Skeletal muscle tissue (tissue), 3 donors: ENCODE measurements at regions not wholly inside any gene's neighbourhood (a gene's known extent, or its start where the extent isn't known, plus 50 kb on each side); places are given as distances from the start of the nearest gene placed in this dataset.

Experiments used
- H3K27ac ChIP-seq: one replicate; pipeline ENCODE4 v1.7.0; 2013; ENCODE audit warnings: mild to moderate bottlenecking, low read depth, low read length, inconsistent platforms
- H3K27me3 ChIP-seq, 3 donors: one replicate each; pipeline ENCODE4 v1.7.0; 2013; ENCODE audit warnings: low read length in 3 of 3; ENCODE audit not compliant: control insufficient read depth in 3 of 3, insufficient read depth in 3 of 3
- H3K36me3 ChIP-seq, 3 donors: one replicate each; pipeline ENCODE4 v1.7.0; 2013; ENCODE audit warnings: low read length in 3 of 3; ENCODE audit not compliant: control insufficient read depth in 3 of 3, insufficient read depth in 3 of 3
- H3K4me1 ChIP-seq, 3 donors: one replicate each; pipeline ENCODE4 v1.7.0; 2013; ENCODE audit warnings: low read length in 3 of 3, mild to moderate bottlenecking in 3 of 3; ENCODE audit not compliant: control insufficient read depth in 3 of 3, insufficient read depth in 3 of 3
- H3K4me3 ChIP-seq, 3 donors: one replicate each; pipeline ENCODE4 v1.7.0; 2013; ENCODE audit warnings: low read length in 3 of 3
- H3K9ac ChIP-seq, 3 donors: one replicate each; pipeline ENCODE4 v1.7.0; 2013; ENCODE audit warnings: low read length in 3 of 3, mild to moderate bottlenecking in 3 of 3, moderate library complexity in 2 of 3, low read depth in 1 of 3
- H3K9me3 ChIP-seq, 3 donors: one replicate each; pipeline ENCODE4 v1.7.0; 2013; ENCODE audit warnings: low read length in 3 of 3; ENCODE audit not compliant: control insufficient read depth in 3 of 3
- donor health status: Osteomylitis.

DNA sequence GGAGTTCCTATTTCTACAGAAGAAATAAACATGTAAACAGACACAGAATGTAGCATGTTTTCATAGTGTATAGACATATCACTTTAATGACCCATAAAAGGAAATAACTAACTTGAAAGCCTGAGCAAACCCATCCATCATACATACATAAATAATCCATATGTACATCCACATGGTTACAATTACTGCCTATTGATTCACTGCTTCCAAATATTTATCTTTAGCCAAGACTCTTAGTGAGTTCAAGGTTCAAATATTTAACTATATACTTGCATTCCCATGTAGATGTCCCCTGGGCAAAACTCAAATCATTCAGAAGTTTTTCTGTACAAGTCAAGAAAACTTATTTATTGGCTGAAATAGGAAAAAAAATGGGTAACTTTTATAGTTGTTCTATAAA, 95.4 kb downstream of the CCER1 start:
- H3K27ac ChIP-seq: no peak overlapping the region
- H3K36me3 ChIP-seq: no peaks in the 10 kb centered on the region
- H3K4me3 ChIP-seq: no peak overlapping the region
- no peak overlapping the region for H3K9ac ChIP-seq
- no peaks in the 10 kb centered on the region for H3K4me1 ChIP-seq
- H3K27me3 ChIP-seq: peaks cover 0 to 2% (median 0%) of the 10 kb centered on the region in 3 donors
- no peaks in the 10 kb centered on the region for H3K9me3 ChIP-seq

- no peak overlapping the region for H3K9ac ChIP-seq
- H3K36me3 ChIP-seq: no peaks in the 10 kb centered on the region
- peaks cover 0 to 2% (median 0%) of the 10 kb centered on the region in 3 donors for H3K27me3 ChIP-seq
- no peaks in the 10 kb centered on the region for H3K9me3 ChIP-seq
- no peaks in the 10 kb centered on the region for H3K4me1 ChIP-seq
- H3K4me3 ChIP-seq: no peak overlapping the region
- no peak overlapping the region for H3K27ac ChIP-seq
These were observed 96.7 kb downstream of the CCER1 start for GRCh38 chr12:90858252-90858651.

- no peak overlapping the region for H3K9ac ChIP-seq
- H3K4me1 ChIP-seq: no peaks in the 10 kb centered on the region
- no peak overlapping the region for H3K27ac ChIP-seq
- H3K4me3 ChIP-seq: no peak overlapping the region
- H3K36me3 ChIP-seq: no peaks in the 10 kb centered on the region
- H3K9me3 ChIP-seq: no peaks in the 10 kb centered on the region
- H3K27me3 ChIP-seq: peaks cover 0 to 2% (median 0%) of the 10 kb centered on the region in 3 donors
These were observed 99.4 kb downstream of the CCER1 start for GRCh38 chr12:90855534-90855933.

DNA sequence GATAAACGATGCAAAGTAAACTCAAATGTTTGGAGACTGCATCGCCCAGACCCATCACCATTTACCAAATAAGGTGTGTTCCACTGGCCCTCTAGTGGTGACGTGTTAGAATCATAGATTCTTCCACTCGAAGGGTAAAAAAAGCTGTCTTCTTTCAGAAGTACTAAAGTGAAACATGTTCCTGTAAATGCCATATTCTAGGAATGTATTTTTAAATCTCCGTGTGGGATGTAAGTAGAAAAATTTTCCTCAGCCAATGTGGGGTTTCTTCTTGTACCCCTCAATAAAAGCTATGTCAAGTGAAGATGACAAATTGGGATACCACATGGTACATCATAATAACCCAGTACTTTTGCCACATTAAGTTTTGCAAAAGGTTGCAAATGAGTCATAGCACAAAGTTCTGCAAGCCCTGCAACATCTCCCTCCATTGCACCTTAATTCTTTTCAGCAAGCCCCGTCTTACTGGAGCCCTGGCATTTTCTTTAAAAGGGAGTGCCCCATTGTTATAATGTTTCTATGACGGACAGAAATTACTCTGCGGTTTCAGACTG, 100.8 kb downstream of the CCER1 start:
- H3K9ac ChIP-seq: no peak overlapping the region
- peaks cover 0 to 2% (median 0%) of the 10 kb centered on the region in 3 donors for H3K27me3 ChIP-seq
- H3K4me1 ChIP-seq: no peaks in the 10 kb centered on the region
- H3K4me3 ChIP-seq: no peak overlapping the region
- H3K36me3 ChIP-seq: no peaks in the 10 kb centered on the region
- no peak overlapping the region for H3K27ac ChIP-seq
- H3K9me3 ChIP-seq: no peaks in the 10 kb centered on the region

DNA sequence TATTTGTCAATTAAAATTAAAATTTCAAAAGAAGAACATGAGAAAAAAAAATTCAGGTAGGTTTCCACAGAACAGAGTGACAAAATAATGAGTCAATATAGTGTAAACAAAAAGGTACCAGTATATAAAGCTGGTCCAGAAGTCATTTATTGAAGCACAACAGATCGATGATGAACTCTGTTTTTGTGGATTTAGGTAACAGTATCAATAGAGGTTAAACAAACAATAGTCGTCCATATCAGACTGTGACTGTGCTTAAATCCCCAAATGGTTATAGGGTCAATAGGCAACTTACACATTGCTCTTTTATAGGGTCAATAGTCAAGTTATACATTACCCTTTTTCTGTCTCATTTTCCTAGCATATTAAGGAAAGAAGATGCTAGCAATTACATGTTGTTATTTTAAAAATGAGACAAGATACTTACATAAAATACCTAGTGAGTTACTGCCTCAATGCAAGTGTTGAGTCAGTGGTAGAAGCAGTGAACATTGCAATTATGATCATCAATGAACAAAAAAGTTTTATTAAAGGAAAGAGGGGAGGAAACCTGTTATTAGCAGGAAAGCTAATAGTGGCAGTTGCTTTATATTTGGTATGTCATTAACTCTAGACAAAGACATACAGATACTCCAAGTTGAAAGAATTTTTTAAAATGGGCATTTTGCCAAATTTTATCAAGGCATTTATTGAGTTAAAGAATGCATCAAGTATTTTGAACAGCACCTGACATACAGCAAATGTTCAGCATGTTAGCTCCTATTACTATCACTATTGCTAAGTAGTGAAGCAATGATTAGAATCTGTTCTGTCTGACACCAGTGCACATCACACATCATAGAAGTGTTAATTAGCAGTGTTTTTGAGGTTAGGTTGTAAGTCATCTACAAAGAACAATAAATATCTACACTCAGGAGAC, 102.9 kb downstream of the CCER1 start:
- no peaks in the 10 kb centered on the region for H3K4me1 ChIP-seq
- no peaks in the 10 kb centered on the region for H3K36me3 ChIP-seq
- no peaks in the 10 kb centered on the region for H3K9me3 ChIP-seq
- no peak overlapping the region for H3K9ac ChIP-seq
- H3K27ac ChIP-seq: no peak overlapping the region
- H3K27me3 ChIP-seq: peaks cover 0 to 2% (median 0%) of the 10 kb centered on the region in 3 donors
- no peak overlapping the region for H3K4me3 ChIP-seq

- Histone ChIP-seq H3K4me3 (no peak overlapping the region), H3K9ac (no peak overlapping the region)
These were observed 112.5 kb downstream of the CCER1 start for GRCh38 chr12:90842477-90842876.

DNA sequence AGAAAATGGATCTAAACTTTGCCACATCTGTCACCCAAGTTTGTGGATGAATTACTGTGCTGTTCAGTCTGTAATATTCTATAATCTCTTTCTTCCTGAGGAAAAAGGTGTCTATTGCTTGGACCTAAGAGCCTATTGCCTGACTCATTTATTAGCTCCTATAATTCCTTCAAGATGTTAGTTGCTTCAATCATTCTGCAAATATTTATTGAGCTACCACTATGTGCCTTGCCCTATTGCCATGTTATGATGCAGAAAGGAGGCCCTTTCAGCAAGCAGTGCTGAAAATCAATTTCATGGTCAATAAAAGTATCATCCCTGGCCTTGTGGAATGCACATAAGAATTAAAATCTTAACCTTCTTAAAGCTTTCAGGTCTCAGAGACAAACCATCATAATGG, 113.6 kb downstream of the CCER1 start:
- Histone ChIP-seq H3K9me3 (no peaks in the 10 kb centered on the region), H3K27me3 (no peaks in the 10 kb centered on the region), H3K27ac (no peak overlapping the region), H3K4me1 (no peaks in the 10 kb centered on the region), H3K4me3 (no peak overlapping the region), H3K36me3 (no peaks in the 10 kb centered on the region), H3K9ac (no peak overlapping the region)

More at GRCh38 chr12:90842477-90842876, 112.5 kb downstream of the CCER1 start:
- Histone ChIP-seq H3K27me3 (no peaks in the 10 kb centered on the region), H3K36me3 (no peaks in the 10 kb centered on the region), H3K27ac (no peak overlapping the region), H3K4me1 (no peaks in the 10 kb centered on the region), H3K9me3 (no peaks in the 10 kb centered on the region)

- no peak overlapping the region for H3K27ac ChIP-seq
- no peaks in the 10 kb centered on the region for H3K4me1 ChIP-seq
- no peaks in the 10 kb centered on the region for H3K27me3 ChIP-seq
- H3K4me3 ChIP-seq: no peak overlapping the region
- H3K9ac ChIP-seq: no peak overlapping the region
- H3K36me3 ChIP-seq: no peaks in the 10 kb centered on the region
- no peaks in the 10 kb centered on the region for H3K9me3 ChIP-seq
These were observed 115.6 kb downstream of the CCER1 start for GRCh38 chr12:90839346-90839745.

- no peaks in the 10 kb centered on the region for H3K4me1 ChIP-seq
- H3K27ac ChIP-seq: no peak overlapping the region
- no peak overlapping the region for H3K9ac ChIP-seq
- no peaks in the 10 kb centered on the region for H3K9me3 ChIP-seq
- no peak overlapping the region for H3K4me3 ChIP-seq
- H3K27me3 ChIP-seq: no peaks in the 10 kb centered on the region
- no peaks in the 10 kb centered on the region for H3K36me3 ChIP-seq
These were observed 118.3 kb downstream of the CCER1 start for GRCh38 chr12:90836689-90837088.

GRCh38 chr12:90833228-90833627, 121.7 kb downstream of the CCER1 start:
- H3K4me3 ChIP-seq: no peak overlapping the region
- no peaks in the 10 kb centered on the region for H3K4me1 ChIP-seq
- H3K9ac ChIP-seq: no peak overlapping the region
- no peaks in the 10 kb centered on the region for H3K36me3 ChIP-seq
- no peaks in the 10 kb centered on the region for H3K9me3 ChIP-seq
- H3K27ac ChIP-seq: no peak overlapping the region
- H3K27me3 ChIP-seq: no peaks in the 10 kb centered on the region
